ENCODE measurements at regions not wholly inside any gene's neighbourhood (a gene's known extent, or its start where the extent isn't known, plus 50 kb on each side); places are given as distances from the start of the nearest gene placed in this dataset.

DNA sequence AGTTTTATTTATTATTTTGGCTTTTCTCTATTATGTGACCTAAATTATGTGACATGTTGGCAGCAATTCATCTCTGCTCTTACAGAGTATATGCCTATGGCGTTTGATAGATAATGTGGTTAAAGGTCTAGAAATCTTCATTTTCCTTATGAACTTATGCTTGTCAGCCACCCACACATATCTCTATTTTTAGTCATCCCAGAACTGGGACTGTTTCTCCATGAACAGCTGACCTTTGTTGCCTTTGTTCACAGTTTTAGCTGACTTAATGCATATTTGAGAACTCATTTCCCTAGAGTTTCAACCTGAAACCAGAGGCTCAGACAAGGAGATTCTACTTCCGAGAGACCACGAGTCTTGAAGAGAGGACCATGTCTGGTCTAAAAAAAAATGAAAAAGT is 176.5 kb downstream of the RAP2B start:
- no peak overlapping the region for H3K4me3 Mint-ChIP-seq

DNA sequence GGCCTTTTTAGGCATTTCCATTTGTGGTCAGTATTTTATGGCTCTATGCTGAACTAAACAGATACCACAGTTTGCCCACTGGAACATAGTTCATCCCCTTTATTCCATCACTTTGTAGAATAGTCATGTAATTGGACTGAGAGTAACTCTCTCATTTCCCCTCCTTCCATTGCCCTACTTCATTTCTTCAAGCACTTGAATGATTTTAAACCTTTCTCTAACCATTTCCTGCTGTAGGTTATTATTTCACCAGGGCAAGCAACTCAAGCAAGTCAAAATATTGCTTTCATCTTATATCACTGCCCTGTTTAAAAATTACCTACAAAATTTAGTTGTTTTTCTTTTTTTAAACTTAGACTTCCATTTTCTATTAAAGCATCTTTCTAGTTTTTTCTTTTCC is 177.0 kb downstream of the RAP2B start:
- Histone ChIP-seq H3K9ac (ENCODE audit: insufficient read depth, low read length, poor library complexity, severe bottlenecking) (no peak overlapping the region), H3K4me3 (replicated peaks in 1 of 3; ENCODE audit: low read depth in 2 of 3, low read length in 3 of 3) (no peak overlapping the region), H3K27me3 (ENCODE audit: control insufficient read depth in 2 of 2, insufficient read depth in 2 of 2, low read length in 2 of 2) (no peaks in the 10 kb centered on the region), H3K27ac (ENCODE audit: low read depth in 1 of 2, low read length in 2 of 2) (no peak overlapping the region), H3K9me3 (replicated peaks in 1 of 2; ENCODE audit: control insufficient read depth in 1 of 2, insufficient read depth in 1 of 2, low read length in 2 of 2) (peaks cover 0 to 4% of the 10 kb centered on the region in 2 donors), H2AFZ (ENCODE audit: insufficient read depth, low read depth, low read length, poor library complexity, severe bottlenecking) (no peak overlapping the region), H3K4me1 (ENCODE audit: control insufficient read depth in 1 of 2, insufficient read depth in 2 of 2, low read length in 2 of 2) (no peaks in the 10 kb centered on the region), H3K36me3 (replicated peaks in 1 of 2; ENCODE audit: control insufficient read depth in 1 of 2, insufficient read depth in 2 of 2, low read length in 2 of 2) (no peaks in the 10 kb centered on the region), H4K20me1 (ENCODE audit: insufficient read depth, low read length) (no peaks in the 10 kb centered on the region), H3K4me2 (replicated peaks; ENCODE audit: extremely low read depth, low read length, poor library complexity, severe bottlenecking) (no peak overlapping the region), H3K79me2 (ENCODE audit: insufficient read depth, low read length) (no peaks in the 10 kb centered on the region)
- Mint-ChIP-seq H3K27me3 (ENCODE audit: low read depth in 3 of 3) (peaks cover 0 to under 1% (median 0%) of the 10 kb centered on the region in 3 donors), H3K4me3 (no peak overlapping the region), H3K9me3 (peaks cover 0 to 11% (median 4%) of the 10 kb centered on the region in 7 donors), H3K4me1 (no peaks in the 10 kb centered on the region), H3K36me3 (no peaks in the 10 kb centered on the region), H3K27ac (no peak overlapping the region)
- intact Hi-C loops (cut with micrococcal nuclease) = no loop called here
- TF ChIP-seq CTCF (IDR thresholded peaks at IDR 0.05) = no peak
- DNase-seq = no peak

More for the DNA sequence above, 176.5 kb downstream of the RAP2B start:
- 100% methylated on average over 2 of the region's 3 CpGs for whole genome bisulfite sequencing (ENCODE audit: insufficient coverage)
- intact Hi-C loops (cut with micrococcal nuclease) = no loop called here
- Histone ChIP-seq H3K4me3 (replicated peaks in 1 of 3; ENCODE audit: low read depth in 2 of 3, low read length in 3 of 3) (no peak overlapping the region), H3K4me2 (replicated peaks; ENCODE audit: extremely low read depth, low read length, poor library complexity, severe bottlenecking) (no peak overlapping the region), H4K20me1 (ENCODE audit: insufficient read depth, low read length) (no peaks in the 10 kb centered on the region), H3K4me1 (ENCODE audit: control insufficient read depth in 1 of 2, insufficient read depth in 2 of 2, low read length in 2 of 2) (no peaks in the 10 kb centered on the region), H2AFZ (ENCODE audit: insufficient read depth, low read depth, low read length, poor library complexity, severe bottlenecking) (no peak overlapping the region), H3K36me3 (replicated peaks in 1 of 2; ENCODE audit: control insufficient read depth in 1 of 2, insufficient read depth in 2 of 2, low read length in 2 of 2) (no peaks in the 10 kb centered on the region), H3K79me2 (ENCODE audit: insufficient read depth, low read length) (no peaks in the 10 kb centered on the region), H3K9ac (ENCODE audit: insufficient read depth, low read length, poor library complexity, severe bottlenecking) (no peak overlapping the region), H3K9me3 (replicated peaks in 1 of 2; ENCODE audit: control insufficient read depth in 1 of 2, insufficient read depth in 1 of 2, low read length in 2 of 2) (peaks cover 0 to 4% of the 10 kb centered on the region in 2 donors), H3K27ac (ENCODE audit: low read depth in 1 of 2, low read length in 2 of 2) (no peak overlapping the region), H3K27me3 (ENCODE audit: control insufficient read depth in 2 of 2, insufficient read depth in 2 of 2, low read length in 2 of 2) (no peaks in the 10 kb centered on the region)
- Mint-ChIP-seq H3K27ac (no peak overlapping the region), H3K4me1 (no peaks in the 10 kb centered on the region), H3K9me3 (peaks cover 0 to 11% (median 4%) of the 10 kb centered on the region in 7 donors), H3K36me3 (no peaks in the 10 kb centered on the region), H3K27me3 (ENCODE audit: low read depth in 3 of 3) (no peaks in the 10 kb centered on the region)
- DNase-seq = no peak
- TF ChIP-seq CTCF (IDR thresholded peaks at IDR 0.05) = no peak

Data from CD14-positive monocyte (primary cell).